Stimulated activated CD4-positive, alpha-beta T cell treated with anti-CD3 and anti-CD28 coated beads, TNF-alpha, amount 100 ng/mL, for 1 hour (primary cell): ENCODE measurements at regions not wholly inside any gene's neighbourhood (a gene's known extent, or its start where the extent isn't known, plus 50 kb on each side); places are given as distances from the start of the nearest gene placed in this dataset.

ENCODE experiments used
- DNase-seq, 3 donors: peaks; one replicate each; pipeline ENCODE4 v3.0.0-alpha.2; 2020; ENCODE audit warnings: low read depth in 3 of 3, low spot score in 1 of 3

DNA sequence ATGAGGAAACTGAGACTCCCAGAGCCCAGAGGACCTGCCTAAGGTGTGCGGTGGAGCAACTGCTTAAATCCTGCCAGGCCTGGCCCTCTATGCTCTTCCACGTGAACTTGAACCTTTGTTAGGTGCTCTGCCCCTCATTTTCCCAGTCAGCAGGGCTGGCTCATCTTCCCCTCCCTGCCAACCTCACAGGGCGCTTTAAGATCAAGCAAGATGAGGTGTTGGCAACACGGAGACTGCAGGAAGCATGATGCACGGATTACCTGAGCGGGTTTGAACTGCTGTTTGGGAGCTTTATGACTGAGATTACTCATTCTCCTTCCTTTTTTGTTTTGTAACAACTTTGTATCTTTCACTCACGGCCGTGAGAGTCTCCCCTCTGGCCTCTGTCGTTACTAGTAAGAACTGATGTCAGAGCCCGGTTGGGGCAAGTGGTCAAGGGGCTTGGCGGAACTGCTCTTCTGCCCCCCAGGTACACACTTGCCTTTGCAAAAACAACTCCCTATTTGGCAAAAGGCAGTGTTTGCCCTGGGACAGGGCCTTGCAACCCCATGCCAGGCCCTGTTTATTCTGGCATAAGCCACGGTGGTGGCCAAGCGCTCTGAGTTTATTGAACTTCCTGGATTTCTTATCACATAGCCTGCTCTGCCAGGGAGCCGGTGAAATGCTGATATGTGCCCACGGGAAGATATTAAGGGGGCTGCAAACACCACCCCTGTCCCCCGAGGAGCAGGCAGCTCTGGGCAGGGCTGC is 127.8 kb downstream of the INHBB start:
- DNase-seq, result no peak

DNA sequence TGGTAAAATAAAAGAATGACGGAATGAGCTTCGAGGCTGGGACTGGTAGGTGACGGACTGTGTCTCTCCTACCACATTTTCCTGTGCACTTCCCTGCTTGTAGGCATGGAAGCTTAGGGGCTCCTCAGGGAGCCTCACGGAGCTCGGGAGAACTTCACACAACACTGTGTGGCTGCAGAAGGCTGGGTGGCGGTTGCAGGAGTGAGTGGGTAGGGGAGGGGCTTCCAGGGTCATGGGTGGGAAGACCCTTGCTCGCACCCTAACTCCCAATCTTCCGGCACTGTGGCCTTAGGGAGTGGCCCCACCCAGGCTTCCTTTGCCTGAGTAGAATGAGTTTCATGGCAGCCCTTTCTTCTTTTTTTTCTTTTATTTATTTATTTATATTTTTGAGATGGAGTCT is 128.6 kb downstream of the INHBB start:
- DNase-seq, result no peak

DNA sequence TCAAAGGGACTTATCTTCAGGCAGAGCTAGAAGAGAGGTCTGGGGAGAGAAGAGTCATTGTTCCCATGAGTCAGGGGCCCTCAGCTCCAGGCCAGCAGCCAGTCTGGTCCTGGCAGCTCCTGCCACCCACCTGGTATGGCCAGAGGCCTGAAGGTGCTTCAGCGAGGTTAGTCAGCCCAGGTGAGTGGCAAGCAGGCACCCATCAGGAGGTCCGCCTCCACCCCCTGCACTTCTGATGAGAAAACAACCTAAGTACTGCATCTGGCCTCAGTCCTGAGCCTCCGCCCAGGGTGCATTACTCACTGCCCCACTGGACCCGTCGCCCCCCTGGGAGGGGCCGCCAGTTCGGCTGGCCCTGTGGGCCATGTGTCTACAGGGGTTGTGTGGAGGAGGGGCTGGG is 130.2 kb downstream of the INHBB start:
- DNase-seq, result no peak

- DNase-seq, result no peak
Measured at GRCh38 chr2:120477198-120477597, 131.3 kb downstream of the INHBB start.

- DNase-seq, result no peak
Measured at GRCh38 chr2:120477831-120478481, 132.0 kb downstream of the INHBB start.

- no peak for DNase-seq
Measured at GRCh38 chr2:120480346-120480902, 134.5 kb downstream of the INHBB start.

GRCh38 chr2:120480903-120481445 is 135.0 kb downstream of the INHBB start:
- no peak for DNase-seq

GRCh38 chr2:120481446-120482194 is 135.7 kb downstream of the INHBB start:
- no peak for DNase-seq

GRCh38 chr2:120482334-120482733 is 136.4 kb downstream of the INHBB start:
- DNase-seq, result no peak

DNA sequence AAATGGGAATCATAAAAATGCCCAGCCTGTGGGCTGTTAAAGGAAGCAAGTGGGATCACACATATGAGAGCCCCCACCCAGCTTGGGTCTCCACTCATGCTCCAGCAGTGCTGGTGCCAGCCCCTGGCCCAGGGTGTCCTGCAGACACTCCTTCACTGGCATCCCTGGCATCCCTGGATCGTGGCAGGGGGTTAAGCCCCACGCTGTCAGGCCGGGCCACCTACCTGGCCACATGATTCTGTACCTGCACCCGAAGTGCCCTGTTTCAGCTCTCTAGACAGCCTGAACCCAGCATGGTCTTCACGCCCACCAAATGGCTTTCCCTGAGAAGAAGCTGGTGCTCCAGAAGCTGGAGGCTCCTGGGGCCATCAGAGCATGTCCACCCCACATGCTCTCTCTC is 137.4 kb downstream of the INHBB start:
- no peak for DNase-seq

GRCh38 chr2:120485096-120485495 is 139.2 kb downstream of the INHBB start:
- DNase-seq, result no peak

DNA sequence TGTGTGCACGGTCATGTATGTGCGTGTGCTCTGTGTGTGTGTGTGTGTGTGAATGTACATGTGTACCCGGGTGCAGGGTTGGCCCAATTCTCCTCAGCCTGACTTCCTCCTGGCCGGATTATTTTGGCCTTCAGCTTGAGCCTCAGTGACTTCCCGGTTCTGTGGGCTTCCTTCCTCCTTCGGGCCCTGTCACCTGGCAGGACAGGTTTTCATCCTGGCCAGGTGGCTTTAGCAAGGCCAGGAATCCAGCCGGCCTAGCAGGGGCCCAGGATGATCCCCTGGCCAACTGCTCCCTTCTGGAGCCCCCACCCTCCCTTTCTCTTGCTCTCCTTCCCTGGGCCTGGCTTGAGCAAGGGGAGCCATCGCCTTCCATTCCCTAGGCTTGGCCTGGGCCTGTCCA is 140.5 kb downstream of the INHBB start:
- no peak for DNase-seq

- no peak for DNase-seq
Measured at GRCh38 chr2:120486946-120487345, 141.0 kb downstream of the INHBB start.

GRCh38 chr2:120488531-120488930 is 142.6 kb downstream of the INHBB start:
- DNase-seq, result no peak

DNA sequence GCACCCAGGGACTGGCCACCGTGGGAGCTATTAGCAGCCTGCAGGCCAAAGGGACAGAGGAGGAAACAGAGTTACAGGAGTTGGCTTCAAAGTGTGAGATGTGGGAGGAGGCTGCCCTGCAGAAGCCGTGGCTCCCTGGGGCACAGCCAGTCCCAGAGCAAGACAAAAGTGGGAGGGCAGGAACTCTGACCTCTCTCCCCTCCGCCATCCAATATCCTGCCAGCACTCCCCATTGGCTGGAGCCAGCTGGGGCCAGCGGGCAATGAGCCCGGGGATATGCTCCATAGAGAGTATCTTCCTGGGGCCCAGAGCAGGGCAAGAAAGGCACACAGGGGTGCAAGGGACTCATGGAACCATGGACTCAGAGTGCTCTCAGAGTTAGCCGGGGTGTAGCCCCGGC is 143.1 kb downstream of the INHBB start:
- DNase-seq, result no peak

DNA sequence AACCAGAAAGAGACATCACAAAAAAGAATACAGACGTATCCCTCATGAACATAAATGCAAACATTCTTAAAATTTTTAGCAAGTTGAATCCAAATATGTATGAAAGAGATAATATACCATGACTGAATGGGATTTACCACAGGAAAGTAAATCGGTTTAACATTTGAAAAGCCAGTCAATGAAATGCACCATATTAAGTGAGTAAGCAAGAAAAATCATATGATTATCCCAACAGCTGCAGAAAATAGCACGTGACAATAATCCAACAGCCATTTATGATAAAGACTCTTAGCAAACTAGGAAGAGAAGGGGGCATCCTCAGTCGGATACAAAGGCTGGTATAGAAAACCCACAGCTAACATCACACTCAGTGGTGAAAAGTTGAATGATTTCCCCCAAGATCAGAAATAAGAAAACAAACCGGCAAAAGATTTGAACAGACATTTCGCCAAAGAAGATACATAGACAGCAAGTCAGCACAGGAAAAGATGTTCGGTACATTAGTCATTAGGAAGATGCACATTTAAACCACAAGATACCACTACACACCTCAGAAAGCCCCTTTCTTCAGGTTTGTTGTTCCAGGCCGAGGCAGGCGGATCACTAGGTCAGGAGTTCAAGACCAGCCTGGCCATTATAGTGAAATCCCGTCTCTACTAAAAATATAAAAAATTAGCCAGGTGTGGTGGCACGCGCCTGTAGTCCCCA is 144.3 kb downstream of the INHBB start:
- DNase-seq, result no peak

- DNase-seq, result no peak
Measured at GRCh38 chr2:120491111-120491625, 145.2 kb downstream of the INHBB start.

GRCh38 chr2:120493231-120493630 is 147.3 kb downstream of the INHBB start:
- DNase-seq, result no peak

GRCh38 chr2:120494446-120494845 is 148.5 kb downstream of the INHBB start:
- no peak for DNase-seq

DNA sequence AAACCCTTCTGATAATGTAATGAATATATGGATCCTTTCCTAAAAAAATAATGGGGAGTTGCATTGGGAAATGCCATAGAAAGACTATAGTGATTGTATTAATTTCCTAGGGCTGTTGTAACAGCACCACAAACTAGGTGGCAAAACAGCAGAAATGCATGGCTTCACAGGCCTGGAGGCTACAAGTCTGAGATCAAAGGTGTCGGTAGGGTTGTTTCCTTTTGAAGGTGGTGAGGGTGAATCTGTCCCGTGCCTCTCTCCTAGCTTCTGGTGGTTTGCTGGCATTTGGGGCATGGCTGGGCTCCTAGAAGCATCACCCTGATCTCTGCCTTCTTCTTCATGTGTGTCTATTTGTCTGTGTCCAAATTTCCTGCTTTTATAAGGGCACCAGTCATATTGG is 149.7 kb downstream of the INHBB start:
- no peak for DNase-seq

- DNase-seq, result no peak
Measured at GRCh38 chr2:120496235-120496634, 150.3 kb downstream of the INHBB start.
